Amniotic epithelial cell (primary cell): ENCODE measurements at regions not wholly inside any gene's neighbourhood (a gene's known extent, or its start where the extent isn't known, plus 50 kb on each side); places are given as distances from the start of the nearest gene placed in this dataset.
"Not testable (repeated sequence)": the region's sequence is repeated elsewhere in the genome, so short reads cannot be mapped to it uniquely, and the experiment has no call there.

Experiments
- DNase-seq: peaks from one replicate; pipeline ENCODE4 v3.0.0-alpha.2; 2010; ENCODE audit warnings: low read depth

GRCh38 chr2:12452185-12452584, 264.6 kb upstream of the TRIB2 start:
- DNase-seq: peak; percentile 93

- DNase-seq: no peak
Observed at GRCh38 chr2:12453731-12454130, 263.0 kb upstream of the TRIB2 start.

GRCh38 chr2:12455661-12456060, 261.1 kb upstream of the TRIB2 start:
- DNase-seq: peak; percentile 60

GRCh38 chr2:12456293-12457106, 260.2 kb upstream of the TRIB2 start:
- peak; percentile 100 for DNase-seq

DNA sequence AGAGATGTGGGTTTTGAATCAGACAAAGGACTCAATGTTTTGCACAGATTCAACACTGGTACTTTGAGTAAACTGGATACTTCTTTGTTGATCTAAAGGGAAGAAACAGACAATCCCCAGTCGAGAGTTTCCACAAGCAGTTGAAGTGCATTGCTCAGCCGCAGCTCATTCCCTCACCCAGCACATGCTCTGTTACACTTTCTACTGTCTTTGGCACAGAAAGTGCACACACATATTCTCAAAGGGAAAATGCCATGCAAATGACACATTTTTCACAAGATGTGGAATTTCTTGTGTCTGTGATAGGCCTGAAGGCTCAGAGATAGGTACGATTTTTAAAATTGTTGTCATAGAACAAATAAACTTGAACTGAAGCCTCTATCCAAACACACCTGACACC, 258.9 kb upstream of the TRIB2 start:
- DNase-seq: no peak

GRCh38 chr2:12463189-12463588, 253.5 kb upstream of the TRIB2 start:
- DNase-seq: no peak

GRCh38 chr2:12465631-12466135, 251.1 kb upstream of the TRIB2 start:
- peak; percentile 32 for DNase-seq

DNA sequence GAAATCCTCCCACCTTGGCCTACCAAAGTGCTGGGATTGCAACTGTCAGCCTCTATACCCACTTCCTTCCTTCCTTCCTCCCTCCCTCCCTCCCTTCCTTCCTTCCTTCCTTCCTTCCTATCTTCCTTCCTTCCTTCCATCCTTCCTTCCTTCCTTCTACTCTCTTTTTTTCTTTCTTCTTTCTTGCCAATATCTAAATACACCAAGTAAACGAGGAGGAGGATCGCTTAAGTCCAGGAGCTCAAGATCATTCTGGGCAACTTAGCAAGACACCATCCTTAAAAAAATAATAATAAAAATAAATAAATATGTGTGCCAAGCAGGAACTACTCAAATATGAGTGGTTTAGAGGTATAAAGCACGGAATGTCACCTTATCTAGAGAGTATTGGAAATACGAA, 249.4 kb upstream of the TRIB2 start:
- no peak for DNase-seq

DNA sequence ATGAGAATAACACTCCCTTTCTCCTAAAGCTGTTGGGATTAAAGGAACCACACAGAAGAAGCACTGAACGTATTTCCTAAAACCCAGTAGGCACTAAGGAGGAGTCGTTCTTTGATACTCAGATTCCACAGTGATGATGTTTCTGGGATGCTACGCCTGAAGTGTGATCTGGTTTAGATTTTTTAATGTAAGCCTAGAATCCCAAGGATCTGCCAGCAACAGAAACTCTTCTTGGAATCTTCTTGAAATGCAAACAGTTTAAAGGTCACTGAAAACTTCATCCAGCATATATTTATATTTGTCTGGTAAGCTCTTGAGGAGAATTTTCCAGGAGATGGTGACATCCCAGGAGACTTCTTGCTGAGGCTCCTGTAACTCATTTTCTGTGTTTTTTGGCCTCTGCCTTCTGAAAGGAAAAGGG, 247.6 kb upstream of the TRIB2 start:
- DNase-seq: no peak

DNA sequence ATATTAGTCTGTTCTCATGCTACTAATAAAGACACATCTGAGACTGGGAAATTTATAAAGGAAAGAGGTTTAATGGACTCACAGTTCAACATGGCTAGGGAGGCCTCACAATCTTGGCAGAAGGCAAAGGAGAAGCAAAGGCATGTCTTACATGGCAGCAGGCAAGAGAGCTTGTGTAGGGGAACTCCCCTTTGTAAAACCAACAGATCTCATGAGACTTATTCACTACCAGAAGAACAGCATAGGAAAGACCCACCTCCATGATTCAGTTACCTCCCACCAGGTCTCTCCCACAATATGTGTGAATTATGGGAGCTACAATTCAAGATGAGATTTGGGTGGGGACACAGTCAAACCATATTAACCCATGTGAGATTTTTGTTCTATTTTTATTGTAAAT, 244.5 kb upstream of the TRIB2 start:
- DNase-seq: not testable (repeated sequence)

GRCh38 chr2:12478151-12479064, 238.3 kb upstream of the TRIB2 start:
- peak; percentile 18 for DNase-seq

DNA sequence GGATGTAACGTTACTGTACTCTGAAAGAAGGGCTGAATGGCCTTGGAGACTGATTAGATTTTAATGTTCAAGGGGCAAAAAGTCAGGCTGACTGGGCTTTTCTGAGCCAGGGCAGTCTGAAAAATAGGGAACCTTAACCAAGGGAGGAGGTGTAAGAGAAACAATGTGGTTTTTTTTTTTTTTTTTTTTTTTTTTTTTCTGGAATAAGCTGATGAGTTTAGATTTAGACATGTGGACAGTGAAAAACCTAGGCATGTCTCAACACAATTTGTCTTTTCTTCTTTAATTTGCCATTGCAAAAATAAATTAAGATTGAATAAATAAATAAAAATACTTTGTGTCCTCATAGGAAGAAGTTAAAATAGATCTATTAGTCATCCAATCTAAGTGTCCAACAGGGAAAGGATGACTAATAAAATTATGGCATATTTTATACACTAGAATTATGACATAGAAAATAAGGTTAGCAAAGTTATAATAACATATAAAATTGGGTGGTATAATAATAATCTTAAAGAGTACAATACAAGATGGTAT, 237.6 kb upstream of the TRIB2 start:
- DNase-seq: no peak

DNA sequence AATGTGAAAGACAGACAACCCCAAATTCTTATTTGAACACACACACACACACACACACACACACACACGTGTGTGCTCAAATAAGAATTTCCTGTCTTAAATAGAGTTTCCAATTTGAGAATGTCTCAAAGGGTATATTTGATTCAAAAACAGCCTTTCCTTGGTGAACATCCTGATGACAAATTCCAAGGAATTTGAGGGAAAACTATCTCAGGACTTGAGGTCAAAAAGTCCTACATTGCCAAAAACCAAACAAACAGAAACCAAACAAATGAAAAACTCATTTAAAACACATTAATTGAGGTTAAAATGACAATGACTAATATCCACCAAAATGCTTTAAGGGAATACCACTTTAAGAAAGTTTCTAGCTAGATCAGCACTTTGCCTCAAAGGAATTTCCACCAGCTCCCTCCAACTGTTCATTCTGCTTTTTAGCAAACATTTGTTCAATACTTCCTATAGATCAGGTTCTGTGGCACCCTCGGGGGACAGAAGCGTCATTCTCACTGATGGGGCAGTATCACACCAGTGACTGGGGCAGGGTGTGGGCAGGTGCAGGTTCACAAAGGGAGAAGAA, 232.1 kb upstream of the TRIB2 start:
- peak; percentile 27 for DNase-seq

GRCh38 chr2:12486205-12487118, 230.3 kb upstream of the TRIB2 start:
- DNase-seq: peak; percentile 85

GRCh38 chr2:12487253-12488004, 229.3 kb upstream of the TRIB2 start:
- no peak for DNase-seq

GRCh38 chr2:12488352-12489318, 228.1 kb upstream of the TRIB2 start:
- no peak for DNase-seq

- no peak for DNase-seq
Observed at GRCh38 chr2:12490641-12491040, 226.1 kb upstream of the TRIB2 start.

DNA sequence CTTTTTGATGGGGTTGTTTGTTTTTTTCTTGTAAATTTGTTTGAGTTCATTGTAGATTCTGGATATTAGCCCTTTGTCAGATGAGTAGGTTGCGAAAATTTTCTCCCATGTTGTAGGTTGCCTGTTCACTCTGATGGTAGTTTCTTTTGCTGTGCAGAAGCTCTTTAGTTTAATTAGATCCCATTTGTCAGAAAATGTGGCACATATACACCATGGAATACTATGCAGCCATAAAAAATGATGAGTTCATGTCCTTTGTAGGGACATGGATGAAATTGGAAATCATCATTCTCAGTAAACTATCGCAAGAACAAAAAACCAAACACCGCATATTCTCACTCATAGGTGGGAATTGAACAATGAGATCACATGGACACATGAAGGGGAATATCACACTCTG, 224.4 kb upstream of the TRIB2 start:
- not testable (repeated sequence) for DNase-seq

DNA sequence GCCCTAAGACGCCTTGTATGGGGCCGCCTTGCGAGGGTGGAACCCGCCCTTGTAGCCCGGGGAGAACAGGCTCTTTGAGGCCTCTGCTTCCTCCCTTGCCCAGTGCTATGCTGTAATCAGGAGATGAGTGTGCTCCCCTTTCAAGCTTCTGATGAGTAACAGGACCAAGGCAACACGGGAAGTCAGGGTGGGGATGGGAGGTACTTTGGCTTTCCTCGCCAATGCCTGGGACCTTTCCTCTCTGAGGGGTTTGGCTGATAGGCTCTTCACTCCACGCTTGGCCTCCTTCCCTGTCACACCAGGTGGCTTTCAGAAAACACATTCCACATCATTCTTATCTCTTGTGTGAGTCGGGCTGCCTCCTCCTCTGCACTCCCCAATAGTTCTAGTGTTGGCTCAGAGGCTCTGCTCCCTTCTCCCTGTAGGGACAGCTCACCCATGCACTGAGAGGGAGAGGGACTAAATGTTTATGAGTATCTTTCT, 223.7 kb upstream of the TRIB2 start:
- DNase-seq: peak; percentile 97
